ENCODE measurements at regions not wholly inside any gene's neighbourhood (a gene's known extent, or its start where the extent isn't known, plus 50 kb on each side); places are given as distances from the start of the nearest gene placed in this dataset.

GRCh38 chr9:11551106-11551505, 938.3 kb upstream of the PTPRD start:
- TF ChIP-seq ZNF280D (tag by site-specific recombination; IDR thresholded peaks at IDR 0.05), result no peak
- TF ChIP-seq CTCF (tag by site-specific recombination; IDR thresholded peaks at IDR 0.05), result no peak
- no peak for TF ChIP-seq ZNF768 (tag by site-specific recombination; IDR thresholded peaks at IDR 0.05)
- no peak for TF ChIP-seq YY1 (tag by site-specific recombination; IDR thresholded peaks at IDR 0.05)
- TF ChIP-seq, protein P1, sequence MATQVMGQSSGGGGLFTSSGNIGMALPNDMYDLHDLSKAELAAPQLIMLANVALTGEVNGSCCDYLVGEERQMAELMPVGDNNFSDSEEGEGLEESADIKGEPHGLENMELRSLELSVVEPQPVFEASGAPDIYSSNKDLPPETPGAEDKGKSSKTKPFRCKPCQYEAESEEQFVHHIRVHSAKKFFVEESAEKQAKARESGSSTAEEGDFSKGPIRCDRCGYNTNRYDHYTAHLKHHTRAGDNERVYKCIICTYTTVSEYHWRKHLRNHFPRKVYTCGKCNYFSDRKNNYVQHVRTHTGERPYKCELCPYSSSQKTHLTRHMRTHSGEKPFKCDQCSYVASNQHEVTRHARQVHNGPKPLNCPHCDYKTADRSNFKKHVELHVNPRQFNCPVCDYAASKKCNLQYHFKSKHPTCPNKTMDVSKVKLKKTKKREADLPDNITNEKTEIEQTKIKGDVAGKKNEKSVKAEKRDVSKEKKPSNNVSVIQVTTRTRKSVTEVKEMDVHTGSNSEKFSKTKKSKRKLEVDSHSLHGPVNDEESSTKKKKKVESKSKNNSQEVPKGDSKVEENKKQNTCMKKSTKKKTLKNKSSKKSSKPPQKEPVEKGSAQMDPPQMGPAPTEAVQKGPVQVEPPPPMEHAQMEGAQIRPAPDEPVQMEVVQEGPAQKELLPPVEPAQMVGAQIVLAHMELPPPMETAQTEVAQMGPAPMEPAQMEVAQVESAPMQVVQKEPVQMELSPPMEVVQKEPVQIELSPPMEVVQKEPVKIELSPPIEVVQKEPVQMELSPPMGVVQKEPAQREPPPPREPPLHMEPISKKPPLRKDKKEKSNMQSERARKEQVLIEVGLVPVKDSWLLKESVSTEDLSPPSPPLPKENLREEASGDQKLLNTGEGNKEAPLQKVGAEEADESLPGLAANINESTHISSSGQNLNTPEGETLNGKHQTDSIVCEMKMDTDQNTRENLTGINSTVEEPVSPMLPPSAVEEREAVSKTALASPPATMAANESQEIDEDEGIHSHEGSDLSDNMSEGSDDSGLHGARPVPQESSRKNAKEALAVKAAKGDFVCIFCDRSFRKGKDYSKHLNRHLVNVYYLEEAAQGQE (tag by site-specific recombination; IDR thresholded peaks at IDR 0.05), result no peak
- no peak for TF ChIP-seq ZNF133 (tag by site-specific recombination; IDR thresholded peaks at IDR 0.05)
- TF ChIP-seq ZNF132 (tag by site-specific recombination; IDR thresholded peaks at IDR 0.05; ENCODE audit: borderline replicate concordance), result no peak
- TF ChIP-seq ZNF274 (IDR thresholded peaks at IDR 0.05; ENCODE audit: low read length), result no peak
- no peak for TF ChIP-seq ZNF274 (tag by site-specific recombination; IDR thresholded peaks at IDR 0.05; ENCODE audit: borderline replicate concordance)
- no peak for TF ChIP-seq ZBTB7A (tag by site-specific recombination; IDR thresholded peaks at IDR 0.05; ENCODE audit: low read depth)
- TF ChIP-seq MYNN (tag by site-specific recombination; IDR thresholded peaks at IDR 0.05; ENCODE audit: borderline replicate concordance), result no peak
- TF ChIP-seq, protein P2, sequence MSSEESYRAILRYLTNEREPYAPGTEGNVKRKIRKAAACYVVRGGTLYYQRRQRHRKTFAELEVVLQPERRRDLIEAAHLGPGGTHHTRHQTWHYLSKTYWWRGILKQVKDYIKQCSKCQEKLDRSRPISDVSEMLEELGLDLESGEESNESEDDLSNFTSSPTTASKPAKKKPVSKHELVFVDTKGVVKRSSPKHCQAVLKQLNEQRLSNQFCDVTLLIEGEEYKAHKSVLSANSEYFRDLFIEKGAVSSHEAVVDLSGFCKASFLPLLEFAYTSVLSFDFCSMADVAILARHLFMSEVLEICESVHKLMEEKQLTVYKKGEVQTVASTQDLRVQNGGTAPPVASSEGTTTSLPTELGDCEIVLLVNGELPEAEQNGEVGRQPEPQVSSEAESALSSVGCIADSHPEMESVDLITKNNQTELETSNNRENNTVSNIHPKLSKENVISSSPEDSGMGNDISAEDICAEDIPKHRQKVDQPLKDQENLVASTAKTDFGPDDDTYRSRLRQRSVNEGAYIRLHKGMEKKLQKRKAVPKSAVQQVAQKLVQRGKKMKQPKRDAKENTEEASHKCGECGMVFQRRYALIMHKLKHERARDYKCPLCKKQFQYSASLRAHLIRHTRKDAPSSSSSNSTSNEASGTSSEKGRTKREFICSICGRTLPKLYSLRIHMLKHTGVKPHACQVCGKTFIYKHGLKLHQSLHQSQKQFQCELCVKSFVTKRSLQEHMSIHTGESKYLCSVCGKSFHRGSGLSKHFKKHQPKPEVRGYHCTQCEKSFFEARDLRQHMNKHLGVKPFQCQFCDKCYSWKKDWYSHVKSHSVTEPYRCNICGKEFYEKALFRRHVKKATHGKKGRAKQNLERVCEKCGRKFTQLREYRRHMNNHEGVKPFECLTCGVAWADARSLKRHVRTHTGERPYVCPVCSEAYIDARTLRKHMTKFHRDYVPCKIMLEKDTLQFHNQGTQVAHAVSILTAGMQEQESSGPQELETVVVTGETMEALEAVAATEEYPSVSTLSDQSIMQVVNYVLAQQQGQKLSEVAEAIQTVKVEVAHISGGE (tag by site-specific recombination; conservative IDR thresholded peaks at IDR 0.05; ENCODE audit: low read depth), result no peak
- no peak for TF ChIP-seq ZNF747 (tag by site-specific recombination; IDR thresholded peaks at IDR 0.05)
- no peak for TF ChIP-seq ZNF239 (tag by site-specific recombination; IDR thresholded peaks at IDR 0.05)

Measured in HEK293 (cell line).